GM12878 (cell line): ENCODE measurements at regions not wholly inside any gene's neighbourhood (a gene's known extent, or its start where the extent isn't known, plus 50 kb on each side); places are given as distances from the start of the nearest gene placed in this dataset.

Experiments used
- ATAC-seq: fragments of 200-7000 bp; cut with Tn5 transposase; 3 replicates; pipeline ENCODE4 v1.9.1; 2020; ENCODE audit warnings: mild to moderate bottlenecking, moderate library complexity
- BruUV-seq: library from RNA; stranded (reverse); fragments of 400-500 nt; replicated peaks from 2 replicates; lab custom pipeline; 2021; lab: Mats Ljungman, UMichigan
- CTCF ChIA-PET: fragments of 300-600 bp; sonication (Branson Sonifier 250); formaldehyde crosslinking; extraction: SDS; loops from one replicate; lab custom pipeline; 2021; ENCODE audit warnings: inconsistent platforms; lab: Yijun Ruan, JAX
- POLR2A ChIA-PET: fragments of 350-600 bp; formaldehyde crosslinking; extraction: SDS; loops from one replicate; lab custom pipeline; 2021; ENCODE audit warnings: inconsistent platforms; lab: Charles Lee
- RAD21 ChIA-PET: fragments of 300-600 bp; sonication (Branson Sonifier 250); formaldehyde crosslinking; loops from one replicate; lab custom pipeline; 2023; ENCODE audit warnings: antibody characterized with exemption; ENCODE audit not compliant: unreplicated experiment; lab: Charles Lee
- SMC1A ChIA-PET: fragments of 300-600 bp; sonication (Branson Sonifier 250); formaldehyde crosslinking; loops from one replicate; lab custom pipeline; 2023; ENCODE audit not compliant: unreplicated experiment, uncharacterized antibody; lab: Charles Lee
- DNase-seq: peaks from one replicate; pipeline ENCODE4 v3.0.0-alpha.2; 2011; ENCODE audit warnings: low read depth, low spot score
- FAIRE-seq: peaks from 3 replicates; lab custom pipeline; 2011; peaks lifted over from hg19 to GRCh38; lab: Jason Lieb, UNC
- H2AFZ ChIP-seq: 2 replicates; pipeline ENCODE4 v1.6.0; 2011; ENCODE audit warnings: low read depth, low read length, control low read depth; ENCODE audit not compliant: control insufficient read depth
- H3K27ac ChIP-seq: 2 replicates; pipeline ENCODE4 v1.5.1; 2011; ENCODE audit warnings: control low read depth; ENCODE audit not compliant: control insufficient read depth, insufficient read depth
- H3K27me3 ChIP-seq, 2 experiments: replicated peaks in 1 of 2; 2 replicates each; pipeline versions ENCODE4 v1.6.0 to v1.6.1; 2011; ENCODE audit warnings: low read length in 1 of 2; ENCODE audit not compliant: control insufficient read depth in 2 of 2, insufficient read depth in 2 of 2
- H3K36me3 ChIP-seq, 2 experiments: 2 replicates each; pipeline ENCODE4 v1.5.1; 2011; ENCODE audit warnings: low read length in 1 of 2; ENCODE audit not compliant: control insufficient read depth in 2 of 2, insufficient read depth in 2 of 2
- H3K4me1 ChIP-seq: 2 replicates; pipeline ENCODE4 v1.6.1; 2011; ENCODE audit warnings: mild to moderate bottlenecking, low read length, moderate library complexity, mixed read lengths; ENCODE audit not compliant: control insufficient read depth, insufficient read depth
- H3K4me2 ChIP-seq: 2 replicates; pipeline ENCODE4 v1.6.0; 2011; ENCODE audit warnings: control low read depth; ENCODE audit not compliant: control insufficient read depth, insufficient read depth
- H3K4me3 ChIP-seq: fragments of 200-600 bp; sonication (generic); 2 replicates; pipeline ENCODE4 v1.5.1; 2016
- H3K79me2 ChIP-seq: 2 replicates; pipeline ENCODE4 v1.6.0; 2011; ENCODE audit warnings: low read length; ENCODE audit not compliant: control insufficient read depth, insufficient read depth
- H3K9ac ChIP-seq: 2 replicates; pipeline ENCODE4 v1.8.0; 2011; ENCODE audit warnings: low read length, control low read depth, mixed read lengths; ENCODE audit not compliant: control insufficient read depth, insufficient read depth
- H3K9me3 ChIP-seq: replicated peaks from 3 replicates; pipeline ENCODE4 v1.5.1; 2011; ENCODE audit warnings: mild to moderate bottlenecking, low read length; ENCODE audit not compliant: control insufficient read depth, insufficient read depth
- H4K20me1 ChIP-seq: 2 replicates; pipeline ENCODE4 v1.6.0; 2011; ENCODE audit not compliant: control insufficient read depth, insufficient read depth
- ATF7 ChIP-seq: fragments of 450-650 bp; IDR thresholded peaks from 2 replicates; pipeline ENCODE4 v1.6.1; 2016; ENCODE audit warnings: low read depth, mild to moderate bottlenecking
- BCL11A ChIP-seq: IDR thresholded peaks from 2 replicates; pipeline ENCODE4 v1.6.1; 2011; ENCODE audit warnings: low read depth, low read length
- CBFB ChIP-seq: IDR thresholded peaks from 2 replicates; pipeline ENCODE4 v1.6.1; 2016; ENCODE audit warnings: antibody characterized with exemption, low read depth
- EGR1 ChIP-seq, 2 experiments: IDR thresholded peaks; 1 replicate in 1 of 2; 2 replicates in 1 of 2; pipeline ENCODE4 v1.6.1; 2011 to 2012; ENCODE audit warnings: low read depth in 2 of 2, low read length in 2 of 2, borderline replicate concordance in 1 of 2, mild to moderate bottlenecking in 1 of 2, moderate library complexity in 1 of 2
- JUNB ChIP-seq: IDR thresholded peaks from 2 replicates; pipeline ENCODE4 v1.6.1; 2016; ENCODE audit warnings: antibody characterized with exemption, mild to moderate bottlenecking
- JUND ChIP-seq: IDR thresholded peaks from 2 replicates; pipeline ENCODE4 v1.6.1; 2012; ENCODE audit warnings: low read depth, mild to moderate bottlenecking, low read length, improper control_type of control experiment, moderate library complexity
- KDM1A ChIP-seq: fragments of 200-600 bp; sonication (generic); IDR thresholded peaks from 2 replicates; pipeline ENCODE4 v1.6.1; 2016; ENCODE audit warnings: borderline replicate concordance
- NFYA ChIP-seq: IDR thresholded peaks from 2 replicates; pipeline ENCODE4 v1.6.1; 2011; ENCODE audit warnings: low read depth, mild to moderate bottlenecking, low read length, improper control_type of control experiment, borderline replicate concordance
- NRF1 ChIP-seq: conservative IDR thresholded peaks from 2 replicates; pipeline ENCODE4 v1.6.1; 2011; ENCODE audit warnings: mild to moderate bottlenecking, low read depth, low read length, improper control_type of control experiment
- RELA ChIP-seq: fragments of 450-650 bp; IDR thresholded peaks from 2 replicates; pipeline ENCODE4 v1.8.0; 2014; ENCODE audit warnings: borderline replicate concordance; ENCODE audit not compliant: partially characterized antibody
- SREBF2 ChIP-seq: IDR thresholded peaks from 2 replicates; pipeline ENCODE4 v1.6.1; 2012; ENCODE audit warnings: mild to moderate bottlenecking, low read length
- STAT3 ChIP-seq: IDR thresholded peaks from 2 replicates; pipeline ENCODE4 v1.6.1; 2011; ENCODE audit warnings: low read depth, low read length, improper control_type of control experiment
- ZBED1 ChIP-seq: IDR thresholded peaks from 2 replicates; pipeline ENCODE4 v1.6.1; 2016; ENCODE audit warnings: borderline replicate concordance
- ZNF622 ChIP-seq: fragments of 450-650 bp; IDR thresholded peaks from 2 replicates; pipeline ENCODE4 v1.6.1; 2017; ENCODE audit warnings: mild to moderate bottlenecking, inconsistent platforms
- WGBS: methylation state at CpG from one replicate; pipeline ENCODE4 v1.1.6; 2016; ENCODE audit warnings: low lambda C conversion rate; ENCODE audit not compliant: insufficient replicate concordance, insufficient coverage; ENCODE audit errors: missing lambda C conversion rate; 5-methylcytosine and 5-hydroxymethylcytosine counted together
- in situ Hi-C: fragments of 300-500 bp; cut with MboI; formaldehyde crosslinking; loops from 9 replicates; pipeline ENCODE4 v1.14.3; 2018; ENCODE audit warnings: mixed read lengths
- intact Hi-C: fragments of 100-400 bp; cut with micrococcal nuclease; formaldehyde crosslinking; loops from one replicate; pipeline ENCODE4 v1.14.2; 2022; ENCODE audit not compliant: unreplicated experiment
- TF ChIP-seq, protein P1 (sequence below): fragments of 450-650 bp; IDR thresholded peaks from 2 replicates; pipeline ENCODE4 v1.6.1; 2017; ENCODE audit warnings: mild to moderate bottlenecking, moderate library complexity
- TF ChIP-seq, protein P2 (sequence below): fragments of 450-650 bp; IDR thresholded peaks from 2 replicates; pipeline ENCODE4 v1.6.1; 2014; ENCODE audit warnings: mild to moderate bottlenecking

DNA sequence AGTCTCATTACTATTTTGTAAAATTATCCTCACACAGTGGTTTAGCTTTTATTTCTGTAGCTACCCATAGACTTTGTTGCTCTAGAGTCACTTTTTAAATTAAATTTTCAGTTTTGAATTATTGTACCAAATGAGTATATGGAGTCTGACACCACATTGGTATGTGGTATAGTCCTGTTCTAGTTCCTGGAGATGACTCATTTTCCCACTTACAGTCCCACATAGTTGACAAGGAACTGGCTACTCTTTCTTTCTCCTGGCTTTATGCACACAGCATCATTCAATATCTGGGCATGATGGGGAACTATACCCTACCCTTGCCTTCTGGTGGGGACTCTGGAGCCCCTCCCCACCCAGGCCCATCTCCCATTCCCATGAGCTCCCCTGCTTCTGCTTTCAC lies 92.6 kb upstream of the RAB11FIP2 start:
- CTCF ChIA-PET, result no interaction called here
- H3K27ac ChIP-seq, result no peak overlapping the region
- no peaks in the 10 kb centered on the region for H3K27me3 ChIP-seq
- no peak overlapping the region for H3K4me3 ChIP-seq
- H3K79me2 ChIP-seq, result no peaks in the 10 kb centered on the region
- SMC1A ChIA-PET, result no interaction called here
- in situ Hi-C loops, result no loop called here
- no peak overlapping the region for H3K4me2 ChIP-seq
- ATAC-seq, result no peak
- H3K9me3 ChIP-seq, result no peaks in the 10 kb centered on the region
- no peak overlapping the region for H3K9ac ChIP-seq
- FAIRE-seq, result no peak
- no peak for DNase-seq
- intact Hi-C loops, result no loop called here
- POLR2A ChIA-PET, result no interaction called here
- H3K36me3 ChIP-seq, result no peaks in the 10 kb centered on the region
- no TSS peak for BruUV-seq
- H2AFZ ChIP-seq, result no peak overlapping the region
- H3K4me1 ChIP-seq, result no peaks in the 10 kb centered on the region
- no peak for TF ChIP-seq ATF7
- TF ChIP-seq ZBED1, result no peak
- TF ChIP-seq SREBF2, result no peak
- H4K20me1 ChIP-seq, result no peaks in the 10 kb centered on the region
- RAD21 ChIA-PET, result no interaction called here

DNA sequence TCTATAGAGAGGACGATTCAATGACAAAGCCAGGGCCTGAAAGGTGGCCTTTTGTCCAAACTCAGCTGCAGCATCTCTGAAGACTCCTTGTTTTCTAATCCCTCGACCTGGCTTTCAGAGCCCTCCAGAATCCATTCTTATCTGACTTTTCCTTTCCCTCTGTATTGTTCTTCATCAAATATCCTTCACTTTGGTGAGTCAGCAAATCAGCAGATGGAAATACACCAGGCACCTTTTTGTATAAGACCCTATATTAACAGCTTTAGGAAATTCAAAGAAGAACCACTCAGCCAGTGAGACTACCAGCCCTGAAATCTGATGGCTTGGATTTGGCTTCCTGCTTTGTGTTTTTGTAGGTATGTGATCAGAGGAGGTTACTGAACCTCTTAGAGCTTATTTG lies 81.9 kb upstream of the RAB11FIP2 start:
- no TSS peak for BruUV-seq
- DNase-seq (no peak), ATAC-seq (no peak), FAIRE-seq (no peak)
- in situ Hi-C loops, result no loop called here
- Histone ChIP-seq H3K27ac (no peak overlapping the region), H3K79me2 (no peaks in the 10 kb centered on the region), H3K27me3 (no peaks in the 10 kb centered on the region), H4K20me1 (no peaks in the 10 kb centered on the region), H3K9me3 (no peaks in the 10 kb centered on the region), H3K36me3 (no peaks in the 10 kb centered on the region), H3K4me1 (no peaks in the 10 kb centered on the region), H2AFZ (no peak overlapping the region), H3K4me2 (no peak overlapping the region), H3K4me3 (no peak overlapping the region), H3K9ac (no peak overlapping the region)
- RAD21 ChIA-PET, result no interaction called here
- CTCF ChIA-PET, result interaction anchor here (1.1 kb wide), 1 partner anchor 9 kb away, joined by 4 read pairs; no protein-coding TSS in a partner anchor
- POLR2A ChIA-PET, result interaction anchor here (0.6 kb wide), 1 partner anchor 630 kb away, joined by 5 read pairs; no protein-coding TSS in a partner anchor
- 0% methylated on average over 2 of the region's 2 CpGs for WGBS
- intact Hi-C loops, result no loop called here
- SMC1A ChIA-PET, result interaction anchor here (1.7 kb wide), 1 partner anchor 8 kb away, joined by 8 read pairs; no protein-coding TSS in a partner anchor
- TF ChIP-seq, protein P1, sequence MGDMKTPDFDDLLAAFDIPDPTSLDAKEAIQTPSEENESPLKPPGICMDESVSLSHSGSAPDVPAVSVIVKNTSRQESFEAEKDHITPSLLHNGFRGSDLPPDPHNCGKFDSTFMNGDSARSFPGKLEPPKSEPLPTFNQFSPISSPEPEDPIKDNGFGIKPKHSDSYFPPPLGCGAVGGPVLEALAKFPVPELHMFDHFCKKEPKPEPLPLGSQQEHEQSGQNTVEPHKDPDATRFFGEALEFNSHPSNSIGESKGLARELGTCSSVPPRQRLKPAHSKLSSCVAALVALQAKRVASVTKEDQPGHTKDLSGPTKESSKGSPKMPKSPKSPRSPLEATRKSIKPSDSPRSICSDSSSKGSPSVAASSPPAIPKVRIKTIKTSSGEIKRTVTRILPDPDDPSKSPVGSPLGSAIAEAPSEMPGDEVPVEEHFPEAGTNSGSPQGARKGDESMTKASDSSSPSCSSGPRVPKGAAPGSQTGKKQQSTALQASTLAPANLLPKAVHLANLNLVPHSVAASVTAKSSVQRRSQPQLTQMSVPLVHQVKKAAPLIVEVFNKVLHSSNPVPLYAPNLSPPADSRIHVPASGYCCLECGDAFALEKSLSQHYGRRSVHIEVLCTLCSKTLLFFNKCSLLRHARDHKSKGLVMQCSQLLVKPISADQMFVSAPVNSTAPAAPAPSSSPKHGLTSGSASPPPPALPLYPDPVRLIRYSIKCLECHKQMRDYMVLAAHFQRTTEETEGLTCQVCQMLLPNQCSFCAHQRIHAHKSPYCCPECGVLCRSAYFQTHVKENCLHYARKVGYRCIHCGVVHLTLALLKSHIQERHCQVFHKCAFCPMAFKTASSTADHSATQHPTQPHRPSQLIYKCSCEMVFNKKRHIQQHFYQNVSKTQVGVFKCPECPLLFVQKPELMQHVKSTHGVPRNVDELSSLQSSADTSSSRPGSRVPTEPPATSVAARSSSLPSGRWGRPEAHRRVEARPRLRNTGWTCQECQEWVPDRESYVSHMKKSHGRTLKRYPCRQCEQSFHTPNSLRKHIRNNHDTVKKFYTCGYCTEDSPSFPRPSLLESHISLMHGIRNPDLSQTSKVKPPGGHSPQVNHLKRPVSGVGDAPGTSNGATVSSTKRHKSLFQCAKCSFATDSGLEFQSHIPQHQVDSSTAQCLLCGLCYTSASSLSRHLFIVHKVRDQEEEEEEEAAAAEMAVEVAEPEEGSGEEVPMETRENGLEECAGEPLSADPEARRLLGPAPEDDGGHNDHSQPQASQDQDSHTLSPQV, result no peak
- TF ChIP-seq KDM1A (no peak), CBFB (no peak), ATF7 (no peak), RELA (no peak), NRF1 (no peak), STAT3 (no peak), NFYA (no peak), EGR1 (IDR thresholded peaks at IDR 0.05; ENCODE audit: borderline replicate concordance in 1 of 2, low read depth in 2 of 2, low read length in 2 of 2) (no peak), BCL11A (no peak), JUNB (no peak), ZNF622 (no peak), JUND (no peak)
- TF ChIP-seq, protein P2, sequence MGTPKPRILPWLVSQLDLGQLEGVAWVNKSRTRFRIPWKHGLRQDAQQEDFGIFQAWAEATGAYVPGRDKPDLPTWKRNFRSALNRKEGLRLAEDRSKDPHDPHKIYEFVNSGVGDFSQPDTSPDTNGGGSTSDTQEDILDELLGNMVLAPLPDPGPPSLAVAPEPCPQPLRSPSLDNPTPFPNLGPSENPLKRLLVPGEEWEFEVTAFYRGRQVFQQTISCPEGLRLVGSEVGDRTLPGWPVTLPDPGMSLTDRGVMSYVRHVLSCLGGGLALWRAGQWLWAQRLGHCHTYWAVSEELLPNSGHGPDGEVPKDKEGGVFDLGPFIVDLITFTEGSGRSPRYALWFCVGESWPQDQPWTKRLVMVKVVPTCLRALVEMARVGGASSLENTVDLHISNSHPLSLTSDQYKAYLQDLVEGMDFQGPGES, result no peak
